H1 (cell line): ENCODE measurements at regions not wholly inside any gene's neighbourhood (a gene's known extent, or its start where the extent isn't known, plus 50 kb on each side); places are given as distances from the start of the nearest gene placed in this dataset.

Source experiments
- ATF2 ChIP-seq: IDR thresholded peaks from 2 replicates; pipeline ENCODE4 v1.6.1; 2012; ENCODE audit warnings: low read length, inconsistent platforms
- BRCA1 ChIP-seq: IDR thresholded peaks from 2 replicates; pipeline ENCODE4 v1.6.1; 2012; ENCODE audit warnings: low read depth, low read length, improper control_type of control experiment
- NRF1 ChIP-seq: IDR thresholded peaks from 2 replicates; pipeline ENCODE4 v1.6.1; 2011; ENCODE audit warnings: mild to moderate bottlenecking, low read depth, low read length, improper control_type of control experiment

GRCh38 chr10:15452545-15452944 lies 81.5 kb upstream of the FAM171A1 start (continued):
- TF ChIP-seq NRF1 (no peak), ATF2 (no peak), BRCA1 (no peak)
